Ovary (tissue), 3 donors: ENCODE measurements at regions not wholly inside any gene's neighbourhood (a gene's known extent, or its start where the extent isn't known, plus 50 kb on each side); places are given as distances from the start of the nearest gene placed in this dataset.

Experiments used
- EP300 ChIP-seq: sonication (generic); formaldehyde crosslinking; IDR thresholded peaks from one replicate; pipeline ENCODE4 v1.6.1; 2017; ENCODE audit warnings: antibody characterized with exemption
- POLR2A ChIP-seq: fragments of 450-650 bp; IDR thresholded peaks from one replicate; pipeline ENCODE4 v1.6.1; 2017; ENCODE audit warnings: antibody characterized with exemption, mild to moderate bottlenecking, moderate library complexity
- TF ChIP-seq, protein P1 (sequence below), 3 donors: fragments of 450-650 bp in 2 of 3; fragments of 200-600 bp in 1 of 3; IDR thresholded peaks; one replicate each; pipeline versions ENCODE4 v1.5.1 to v1.8.0; 2016 to 2022; ENCODE audit warnings: antibody characterized with exemption in 3 of 3, mild to moderate bottlenecking in 1 of 3
- donor health status: DM: no; HTN: no; CAD: no.

DNA sequence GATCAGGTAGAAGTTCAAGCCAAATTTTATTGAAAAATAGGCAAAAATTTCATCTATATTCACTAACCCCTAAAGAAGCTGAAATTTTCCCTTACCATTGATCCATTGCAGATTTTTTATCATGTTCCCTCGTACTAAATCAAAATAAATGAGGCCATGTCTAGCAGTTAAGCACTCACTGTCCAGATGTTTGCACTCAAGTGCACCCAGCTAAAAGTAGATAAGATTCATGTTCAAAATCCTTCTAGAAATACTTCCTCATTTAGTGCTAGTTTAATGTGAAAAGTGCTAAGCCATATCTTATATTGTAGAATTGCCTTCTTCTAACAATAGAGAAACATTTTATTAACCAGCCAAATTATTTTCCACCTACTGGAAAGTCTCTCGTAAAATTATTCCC, 164.7 kb upstream of the UBE2E2 start:
- TF ChIP-seq, protein P1, sequence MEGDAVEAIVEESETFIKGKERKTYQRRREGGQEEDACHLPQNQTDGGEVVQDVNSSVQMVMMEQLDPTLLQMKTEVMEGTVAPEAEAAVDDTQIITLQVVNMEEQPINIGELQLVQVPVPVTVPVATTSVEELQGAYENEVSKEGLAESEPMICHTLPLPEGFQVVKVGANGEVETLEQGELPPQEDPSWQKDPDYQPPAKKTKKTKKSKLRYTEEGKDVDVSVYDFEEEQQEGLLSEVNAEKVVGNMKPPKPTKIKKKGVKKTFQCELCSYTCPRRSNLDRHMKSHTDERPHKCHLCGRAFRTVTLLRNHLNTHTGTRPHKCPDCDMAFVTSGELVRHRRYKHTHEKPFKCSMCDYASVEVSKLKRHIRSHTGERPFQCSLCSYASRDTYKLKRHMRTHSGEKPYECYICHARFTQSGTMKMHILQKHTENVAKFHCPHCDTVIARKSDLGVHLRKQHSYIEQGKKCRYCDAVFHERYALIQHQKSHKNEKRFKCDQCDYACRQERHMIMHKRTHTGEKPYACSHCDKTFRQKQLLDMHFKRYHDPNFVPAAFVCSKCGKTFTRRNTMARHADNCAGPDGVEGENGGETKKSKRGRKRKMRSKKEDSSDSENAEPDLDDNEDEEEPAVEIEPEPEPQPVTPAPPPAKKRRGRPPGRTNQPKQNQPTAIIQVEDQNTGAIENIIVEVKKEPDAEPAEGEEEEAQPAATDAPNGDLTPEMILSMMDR (IDR thresholded peaks at IDR 0.05): no peak
- no peak for TF ChIP-seq POLR2A
- no peak for TF ChIP-seq EP300
